ENCODE measurements at regions not wholly inside any gene's neighbourhood (a gene's known extent, or its start where the extent isn't known, plus 50 kb on each side); places are given as distances from the start of the nearest gene placed in this dataset.

DNA sequence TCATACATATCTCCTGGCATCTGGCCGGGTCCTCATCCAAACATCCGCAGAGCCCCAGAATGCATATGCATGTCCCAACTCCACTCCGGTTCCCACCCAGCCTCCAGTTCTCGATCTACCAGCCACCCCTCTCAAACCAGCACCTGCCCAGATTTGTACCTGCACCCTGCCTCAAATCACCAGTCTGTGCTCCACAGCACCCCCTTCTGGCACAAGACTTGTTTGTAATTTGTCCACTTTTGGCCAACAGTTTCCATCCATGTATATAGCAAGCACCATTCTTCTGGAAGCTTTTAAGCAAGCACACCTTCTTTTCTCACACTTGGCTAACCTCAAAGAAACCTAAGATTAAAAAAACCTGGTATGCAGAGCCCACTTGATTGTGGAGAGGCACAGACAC lies 644.1 kb downstream of the MID1IP1 start:
- Histone ChIP-seq H3K9ac (ENCODE audit: low read depth, low read length) (no peak overlapping the region), H3K9me3 (ENCODE audit: control insufficient read depth, insufficient read depth, low read length) (0 out of 2 replicates have a peak, but pooled peaks cover 11% of the 10 kb centered on the region), H3K27me3 (ENCODE audit: control insufficient read depth, insufficient read depth, low read length) (no peaks in the 10 kb centered on the region), H3K27ac (ENCODE audit: low read depth, low read length) (no peak overlapping the region), H3K4me3 (ENCODE audit: low read depth, low read length) (no peak overlapping the region), H3K36me3 (ENCODE audit: control insufficient read depth, insufficient read depth, low read length) (no peaks in the 10 kb centered on the region), H3K4me1 (ENCODE audit: control insufficient read depth, insufficient read depth, low read length) (no peaks in the 10 kb centered on the region; the same call in 1 of the 2 replicates)

DNA sequence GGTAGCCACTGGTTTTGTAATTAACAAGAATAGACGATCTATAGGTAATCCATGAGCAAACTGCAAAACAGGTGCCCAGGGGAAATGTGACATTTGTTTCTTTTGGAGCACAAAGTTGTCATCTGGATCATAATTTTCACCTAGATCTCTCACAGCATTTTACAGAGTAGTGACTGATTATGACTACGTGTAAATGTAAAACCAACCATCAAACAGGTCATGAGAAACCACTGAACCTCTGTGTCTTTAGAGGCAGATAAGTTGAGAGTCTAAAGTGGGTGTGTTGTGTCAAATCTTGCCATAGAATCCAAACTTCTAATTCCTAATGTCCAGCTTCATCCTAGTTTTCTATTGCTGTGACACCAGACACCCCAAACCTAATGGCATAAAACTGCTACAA lies 648.1 kb downstream of the MID1IP1 start:
- H3K4me3 ChIP-seq (ENCODE audit: low read depth, low read length), result no peak overlapping the region

DNA sequence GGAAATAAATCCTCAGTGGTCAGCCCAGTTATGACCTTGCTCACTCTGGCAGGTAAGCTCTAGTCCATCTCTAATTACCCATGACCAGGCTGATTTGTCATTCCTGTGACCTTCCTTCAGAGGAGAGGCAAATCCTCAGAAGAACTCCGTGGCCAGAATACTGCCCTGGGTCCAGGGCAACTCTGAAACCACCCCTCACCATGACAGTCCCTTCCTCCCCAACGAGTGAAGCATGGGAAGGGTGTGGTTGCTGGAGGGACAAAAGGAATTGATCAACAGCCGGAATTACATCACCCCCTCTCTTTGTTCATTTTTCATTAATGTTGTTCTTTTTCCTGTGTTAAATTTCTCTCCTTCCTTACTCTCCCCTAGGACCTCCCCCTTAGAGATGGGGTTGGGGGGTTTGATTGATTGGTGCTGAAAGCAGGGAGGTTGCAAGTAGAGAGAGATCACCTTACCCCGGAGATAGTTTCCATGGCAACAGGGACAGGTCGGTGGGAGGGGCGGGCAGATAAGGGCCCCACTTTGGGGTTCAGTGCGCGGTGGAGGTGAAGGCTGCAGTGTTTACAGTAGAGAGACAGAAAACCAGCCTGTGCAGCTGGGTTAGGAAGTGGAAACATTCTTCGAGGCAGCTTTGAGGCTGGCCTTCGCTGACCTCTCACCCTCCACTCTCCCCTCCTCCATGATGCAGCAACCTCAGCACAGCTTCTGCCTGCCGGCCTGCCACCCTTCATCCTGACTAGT lies 647.4 kb downstream of the BCOR start:
- no peak overlapping the region for H3K27ac ChIP-seq (ENCODE audit: low read depth, low read length)
- H3K9me3 ChIP-seq (ENCODE audit: control insufficient read depth, insufficient read depth, low read length), result peaks cover 17% of the 10 kb centered on the region; the same call in 1 of the 2 replicates
- peaks cover 8% of the 10 kb centered on the region; the same call in 1 of the 2 replicates for H3K4me1 ChIP-seq (ENCODE audit: control insufficient read depth, insufficient read depth, low read length)
- no peaks in the 10 kb centered on the region for H3K27me3 ChIP-seq (ENCODE audit: control insufficient read depth, insufficient read depth, low read length)
- H3K36me3 ChIP-seq (ENCODE audit: control insufficient read depth, insufficient read depth, low read length), result no peaks in the 10 kb centered on the region
- no peak overlapping the region for H3K9ac ChIP-seq (ENCODE audit: low read depth, low read length)
- no peak overlapping the region for H3K4me3 ChIP-seq (ENCODE audit: low read depth, low read length)

More for the DNA sequence above, 648.1 kb downstream of the MID1IP1 start:
- no peak overlapping the region for H3K27ac ChIP-seq (ENCODE audit: low read depth, low read length)
- H3K9ac ChIP-seq (ENCODE audit: low read depth, low read length), result no peak overlapping the region
- no peaks in the 10 kb centered on the region for H3K27me3 ChIP-seq (ENCODE audit: control insufficient read depth, insufficient read depth, low read length)
- H3K9me3 ChIP-seq (ENCODE audit: control insufficient read depth, insufficient read depth, low read length), result peaks cover 14% of the 10 kb centered on the region; the same call in 1 of the 2 replicates
- H3K36me3 ChIP-seq (ENCODE audit: control insufficient read depth, insufficient read depth, low read length), result no peaks in the 10 kb centered on the region
- H3K4me1 ChIP-seq (ENCODE audit: control insufficient read depth, insufficient read depth, low read length), result peaks cover 8% of the 10 kb centered on the region; the same call in 1 of the 2 replicates

DNA sequence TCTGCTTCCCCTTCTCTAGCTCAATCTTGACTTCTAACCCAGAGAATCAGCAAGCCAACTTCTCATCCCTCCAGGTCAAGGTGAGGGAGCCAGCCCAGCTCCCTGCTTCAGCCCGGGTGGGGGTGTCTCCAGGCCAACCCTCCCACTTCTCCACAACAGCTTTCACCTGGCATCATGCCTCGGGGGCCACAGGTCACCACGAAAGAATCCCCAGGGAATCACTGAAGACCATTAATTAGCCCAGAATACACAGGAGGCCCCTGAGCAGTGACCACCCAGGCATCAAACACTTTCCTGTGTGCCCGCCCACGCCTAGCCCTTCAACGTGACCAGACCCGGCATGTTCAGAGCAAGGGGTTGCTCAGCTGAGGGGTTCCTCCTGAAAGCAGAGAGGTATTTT lies 646.7 kb downstream of the BCOR start:
- no peaks in the 10 kb centered on the region for H3K27me3 ChIP-seq (ENCODE audit: control insufficient read depth, insufficient read depth, low read length)
- H3K36me3 ChIP-seq (ENCODE audit: control insufficient read depth, insufficient read depth, low read length), result no peaks in the 10 kb centered on the region
- no peak overlapping the region for H3K27ac ChIP-seq (ENCODE audit: low read depth, low read length)
- H3K9ac ChIP-seq (ENCODE audit: low read depth, low read length), result no peak overlapping the region
- H3K4me1 ChIP-seq (ENCODE audit: control insufficient read depth, insufficient read depth, low read length), result peaks cover 8% of the 10 kb centered on the region; the same call in 1 of the 2 replicates
- H3K4me3 ChIP-seq (ENCODE audit: low read depth, low read length), result no peak overlapping the region
- H3K9me3 ChIP-seq (ENCODE audit: control insufficient read depth, insufficient read depth, low read length), result peaks cover 17% of the 10 kb centered on the region; the same call in 1 of the 2 replicates

DNA sequence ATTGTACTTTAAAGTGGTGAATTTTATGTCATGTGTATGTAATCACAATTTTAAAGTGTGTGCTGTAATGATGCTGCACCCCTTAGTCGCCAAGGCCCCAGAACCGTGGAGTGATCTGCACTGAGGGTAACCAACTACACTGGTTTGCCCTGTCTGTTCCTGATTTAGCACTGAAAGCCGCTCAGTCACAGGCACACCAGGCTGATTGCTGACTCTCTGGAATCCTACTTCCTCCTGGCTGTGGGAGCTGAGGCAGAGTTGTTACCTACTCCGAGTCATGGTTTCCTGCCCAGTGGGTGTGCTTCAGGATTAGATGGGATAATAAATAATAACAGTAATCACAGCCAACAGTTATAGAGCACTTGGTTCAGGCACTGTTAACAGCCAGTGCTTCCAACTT lies 645.4 kb downstream of the BCOR start:
- Histone ChIP-seq H3K4me1 (ENCODE audit: control insufficient read depth, insufficient read depth, low read length) (peaks cover 8% of the 10 kb centered on the region; the same call in 1 of the 2 replicates), H3K9me3 (ENCODE audit: control insufficient read depth, insufficient read depth, low read length) (peaks cover 26% of the 10 kb centered on the region; the same call in 1 of the 2 replicates), H3K4me3 (ENCODE audit: low read depth, low read length) (no peak overlapping the region), H3K36me3 (ENCODE audit: control insufficient read depth, insufficient read depth, low read length) (no peaks in the 10 kb centered on the region), H3K27ac (ENCODE audit: low read depth, low read length) (no peak overlapping the region), H3K9ac (ENCODE audit: low read depth, low read length) (no peak overlapping the region), H3K27me3 (ENCODE audit: control insufficient read depth, insufficient read depth, low read length) (no peaks in the 10 kb centered on the region)

DNA sequence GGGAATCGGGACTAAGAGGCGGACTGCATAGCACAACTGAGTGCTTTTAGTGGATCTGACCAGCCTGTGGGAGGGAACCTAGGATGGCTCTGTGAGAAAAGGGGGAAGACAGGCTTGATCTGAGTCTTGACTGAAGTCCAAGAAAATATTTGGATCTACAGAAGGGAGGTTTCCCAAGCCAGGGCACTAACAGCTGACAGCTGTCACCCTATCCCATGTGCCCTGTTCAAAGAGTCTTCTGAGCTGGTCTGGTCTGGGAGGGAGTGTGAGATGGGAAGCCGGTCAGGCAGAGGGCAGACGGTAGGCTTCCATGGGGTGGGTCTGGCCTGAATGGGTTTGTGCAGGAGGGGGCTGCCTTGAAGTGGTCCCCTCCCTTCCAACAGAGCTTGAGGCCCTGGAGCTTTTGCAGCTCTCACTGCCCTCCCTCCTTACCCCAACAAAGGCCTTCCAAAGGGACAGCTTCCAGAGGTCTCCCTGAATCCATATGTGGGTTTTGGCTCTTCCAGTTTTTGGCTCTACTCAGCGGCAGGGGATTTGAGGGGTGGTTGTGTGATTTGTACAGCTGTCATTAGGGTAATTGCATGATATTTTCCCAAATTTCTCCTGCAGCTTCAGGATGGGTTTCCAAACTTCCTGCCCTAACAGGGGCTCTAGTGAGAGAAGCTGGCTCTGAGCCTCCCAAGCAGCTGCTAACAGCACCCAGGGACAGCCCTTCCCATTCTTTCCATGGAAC lies 643.7 kb downstream of the BCOR start:
- Histone ChIP-seq H3K9ac (ENCODE audit: low read depth, low read length) (no peak overlapping the region), H3K27me3 (ENCODE audit: control insufficient read depth, insufficient read depth, low read length) (no peaks in the 10 kb centered on the region), H3K4me1 (ENCODE audit: control insufficient read depth, insufficient read depth, low read length) (peaks cover 8% of the 10 kb centered on the region; the same call in 1 of the 2 replicates), H3K27ac (ENCODE audit: low read depth, low read length) (no peak overlapping the region), H3K4me3 (ENCODE audit: low read depth, low read length) (no peak overlapping the region), H3K9me3 (ENCODE audit: control insufficient read depth, insufficient read depth, low read length) (peaks cover 27% of the 10 kb centered on the region; the same call in 1 of the 2 replicates), H3K36me3 (ENCODE audit: control insufficient read depth, insufficient read depth, low read length) (no peaks in the 10 kb centered on the region)

DNA sequence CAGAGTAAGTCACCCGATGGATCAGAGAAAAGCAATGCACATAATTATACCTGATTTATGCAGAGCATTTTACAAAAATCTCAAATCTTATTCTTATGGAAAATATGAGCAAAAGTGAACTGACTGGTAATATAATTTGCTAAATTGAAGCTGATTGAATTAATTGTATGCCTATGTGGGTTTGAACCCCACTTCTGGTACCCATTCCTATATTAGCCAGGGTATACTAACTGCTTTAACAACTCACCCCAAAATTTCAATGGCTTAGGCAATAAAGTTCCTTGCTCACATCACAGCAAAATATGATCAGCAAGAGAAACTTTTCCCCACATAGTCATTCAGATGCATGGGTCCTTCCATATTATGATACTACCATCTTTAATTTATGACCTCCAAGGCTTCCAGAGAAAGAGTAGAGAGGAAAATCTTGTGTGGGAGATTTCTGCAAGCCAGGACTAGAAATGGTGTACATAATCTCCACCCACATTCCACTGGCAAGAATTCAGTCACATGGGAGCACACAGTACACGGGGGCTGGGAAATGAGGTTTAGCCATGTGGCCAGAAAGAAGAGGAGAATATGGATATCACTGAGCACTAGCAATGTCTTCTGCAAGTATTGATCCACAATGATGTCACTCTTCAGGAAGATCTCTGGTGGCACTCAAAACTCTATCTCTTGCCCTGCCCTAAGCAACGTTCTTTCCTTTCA lies 640.7 kb downstream of the BCOR start:
- no peak overlapping the region for H3K4me3 ChIP-seq (ENCODE audit: low read depth, low read length)
- no peaks in the 10 kb centered on the region for H3K36me3 ChIP-seq (ENCODE audit: control insufficient read depth, insufficient read depth, low read length)
- H3K9ac ChIP-seq (ENCODE audit: low read depth, low read length), result no peak overlapping the region
- H3K27me3 ChIP-seq (ENCODE audit: control insufficient read depth, insufficient read depth, low read length), result no peaks in the 10 kb centered on the region
- H3K9me3 ChIP-seq (ENCODE audit: control insufficient read depth, insufficient read depth, low read length), result peaks cover 22% of the 10 kb centered on the region; the same call in 1 of the 2 replicates
- no peak overlapping the region for H3K27ac ChIP-seq (ENCODE audit: low read depth, low read length)
- peaks cover 8% of the 10 kb centered on the region; the same call in 1 of the 2 replicates for H3K4me1 ChIP-seq (ENCODE audit: control insufficient read depth, insufficient read depth, low read length)

DNA sequence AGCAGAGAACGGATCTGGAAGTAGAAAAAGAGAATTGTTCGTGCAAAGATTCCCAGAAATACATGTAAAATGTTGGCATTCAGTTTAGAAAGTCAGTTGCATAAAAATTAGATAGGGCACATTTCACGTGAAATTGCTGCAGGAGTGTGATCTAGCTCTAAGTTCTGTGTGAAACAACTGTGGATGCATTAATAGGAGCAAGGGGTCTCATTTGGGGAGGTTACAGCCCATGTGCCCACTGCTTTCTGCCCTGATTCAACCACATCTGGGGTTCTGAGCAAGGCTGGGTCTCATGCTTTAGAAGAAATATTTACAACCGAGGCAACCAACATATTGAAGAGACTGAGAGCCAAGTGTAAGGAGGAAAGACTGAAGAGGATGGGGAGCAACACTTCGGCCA lies 639.0 kb downstream of the BCOR start:
- Histone ChIP-seq H3K27me3 (ENCODE audit: control insufficient read depth, insufficient read depth, low read length) (no peaks in the 10 kb centered on the region), H3K27ac (ENCODE audit: low read depth, low read length) (no peak overlapping the region), H3K9me3 (ENCODE audit: control insufficient read depth, insufficient read depth, low read length) (peaks cover 16% of the 10 kb centered on the region; the same call in 1 of the 2 replicates), H3K4me3 (ENCODE audit: low read depth, low read length) (no peak overlapping the region), H3K9ac (ENCODE audit: low read depth, low read length) (no peak overlapping the region), H3K36me3 (ENCODE audit: control insufficient read depth, insufficient read depth, low read length) (no peaks in the 10 kb centered on the region), H3K4me1 (ENCODE audit: control insufficient read depth, insufficient read depth, low read length) (no peaks in the 10 kb centered on the region)

DNA sequence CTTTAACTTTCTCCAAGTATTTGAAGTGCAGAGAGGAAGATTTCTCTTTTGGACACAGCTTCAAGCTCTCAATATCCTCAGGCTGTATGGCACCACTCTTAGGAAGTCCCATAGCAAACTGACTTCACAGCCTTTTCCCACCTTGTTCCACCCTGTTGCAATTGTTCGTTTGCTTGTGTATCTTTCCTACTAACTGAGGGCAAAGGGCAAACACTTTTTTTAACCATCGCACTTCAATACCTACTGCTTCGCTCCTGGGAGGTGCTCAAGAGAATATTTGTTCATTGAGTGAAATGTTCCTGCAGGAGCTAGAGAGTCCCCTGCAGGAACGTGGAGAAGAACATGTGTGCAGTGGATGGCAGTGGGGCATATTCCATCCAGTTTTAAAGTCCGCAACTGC lies 638.6 kb downstream of the BCOR start:
- H3K4me1 ChIP-seq (ENCODE audit: control insufficient read depth, insufficient read depth, low read length), result no peaks in the 10 kb centered on the region
- no peaks in the 10 kb centered on the region for H3K27me3 ChIP-seq (ENCODE audit: control insufficient read depth, insufficient read depth, low read length)
- H3K9me3 ChIP-seq (ENCODE audit: control insufficient read depth, insufficient read depth, low read length), result peaks cover 16% of the 10 kb centered on the region; the same call in 1 of the 2 replicates
- H3K4me3 ChIP-seq (ENCODE audit: low read depth, low read length), result no peak overlapping the region
- H3K36me3 ChIP-seq (ENCODE audit: control insufficient read depth, insufficient read depth, low read length), result no peaks in the 10 kb centered on the region
- no peak overlapping the region for H3K27ac ChIP-seq (ENCODE audit: low read depth, low read length)
- no peak overlapping the region for H3K9ac ChIP-seq (ENCODE audit: low read depth, low read length)

DNA sequence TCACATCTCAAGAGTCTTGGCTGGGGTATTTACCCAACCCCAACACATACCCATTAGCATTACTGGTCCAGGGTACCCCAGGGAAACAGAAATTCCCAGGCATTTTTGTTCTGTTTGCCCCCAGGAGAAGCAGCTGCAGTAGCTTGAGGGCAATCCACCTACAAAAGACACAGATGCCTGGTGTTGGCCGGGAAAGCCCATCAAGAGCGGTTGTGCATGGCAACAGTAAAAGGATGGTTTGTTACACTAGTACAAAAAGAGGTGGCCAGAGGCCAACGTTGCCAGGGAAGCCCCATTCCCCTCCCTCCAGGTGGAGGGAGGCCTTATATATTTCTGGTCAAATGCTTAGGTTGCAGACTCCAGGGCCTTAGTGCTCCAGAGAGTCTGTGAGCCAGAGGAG lies 637.8 kb downstream of the BCOR start:
- Histone ChIP-seq H3K36me3 (ENCODE audit: control insufficient read depth, insufficient read depth, low read length) (no peaks in the 10 kb centered on the region), H3K4me1 (ENCODE audit: control insufficient read depth, insufficient read depth, low read length) (no peaks in the 10 kb centered on the region), H3K9ac (ENCODE audit: low read depth, low read length) (no peak overlapping the region), H3K9me3 (ENCODE audit: control insufficient read depth, insufficient read depth, low read length) (peaks cover 13% of the 10 kb centered on the region; the same call in 1 of the 2 replicates), H3K4me3 (ENCODE audit: low read depth, low read length) (no peak overlapping the region), H3K27me3 (ENCODE audit: control insufficient read depth, insufficient read depth, low read length) (no peaks in the 10 kb centered on the region), H3K27ac (ENCODE audit: low read depth, low read length) (no peak overlapping the region)
